ENCODE measurements at regions not wholly inside any gene's neighbourhood (a gene's known extent, or its start where the extent isn't known, plus 50 kb on each side); places are given as distances from the start of the nearest gene placed in this dataset.

DNA sequence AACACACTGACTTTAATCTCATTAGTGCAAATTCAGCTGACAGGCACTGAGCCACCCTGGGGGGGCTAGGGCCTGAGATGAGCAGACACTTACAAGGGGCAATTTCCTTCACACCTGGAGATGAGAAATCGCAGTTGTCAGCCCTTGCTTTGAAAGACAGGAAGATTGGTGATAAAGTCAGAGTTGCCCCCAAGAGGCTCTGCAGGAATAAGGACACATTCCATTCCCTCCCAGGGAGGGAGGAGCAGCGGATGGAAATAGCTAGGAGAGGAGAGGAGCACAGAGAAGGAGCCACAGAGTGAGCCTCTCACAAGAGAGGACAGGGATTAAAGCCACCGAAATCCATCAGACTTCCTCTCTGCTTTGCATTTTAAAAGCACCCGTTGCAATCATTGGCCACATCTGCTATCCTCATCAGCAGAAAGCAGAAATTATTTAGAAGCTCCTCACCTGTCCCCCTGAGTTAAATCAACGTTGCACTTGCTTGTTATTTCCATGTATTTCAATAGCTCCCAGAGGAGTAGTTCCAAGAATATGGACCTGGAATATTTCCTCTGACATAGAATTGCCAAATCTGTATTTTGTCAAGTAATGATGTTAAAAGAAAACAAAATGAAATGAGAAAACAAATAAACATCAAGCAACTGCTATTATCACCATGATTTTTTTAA, 213.7 kb downstream of the BARX2 start:
- Histone ChIP-seq H3K4me1 (no peaks in the 10 kb centered on the region), H3K9me3 (no peaks in the 10 kb centered on the region), H3K27ac (no peak overlapping the region), H3K4me2 (no peak overlapping the region), H3K4me3 (no peak overlapping the region)
- ATAC-seq (no peak), FAIRE-seq (no peak), DNase-seq (ENCODE audit: low read depth in 1 of 2, low spot score in 1 of 2) (no peak)
- ChIA-PET POLR2A (no interaction called here), CTCF (interaction anchor here (1.1 kb wide), 1 partner anchor 161 kb away, joined by 4 read pairs; no protein-coding TSS in a partner anchor)
- 26% methylated on average over 5 of the region's 5 CpGs for WGBS (ENCODE audit: missing lambda C conversion rate)
- TF ChIP-seq JUNB (IDR thresholded peaks at IDR 0.05) (no peak), HOXB13 (CRISPR knock-in tag; IDR thresholded peaks at IDR 0.05; ENCODE audit: low read depth) (no peak), CHD2 (IDR thresholded peaks at IDR 0.05; ENCODE audit: low read length, partially characterized antibody) (no peak), CBX8 (IDR thresholded peaks at IDR 0.05) (no peak), FOSL2 (IDR thresholded peaks at IDR 0.05) (no peak), FOSL2 (CRISPR knock-in tag; IDR thresholded peaks at IDR 0.05) (no peak), FOXS1 (CRISPR knock-in tag; IDR thresholded peaks at IDR 0.05) (no peak), POLR2AphosphoS2 (conservative IDR thresholded peaks at IDR 0.05; ENCODE audit: low read length) (no peak), CBX2 (IDR thresholded peaks at IDR 0.05; ENCODE audit: borderline replicate concordance, low read depth) (no peak)

DNA sequence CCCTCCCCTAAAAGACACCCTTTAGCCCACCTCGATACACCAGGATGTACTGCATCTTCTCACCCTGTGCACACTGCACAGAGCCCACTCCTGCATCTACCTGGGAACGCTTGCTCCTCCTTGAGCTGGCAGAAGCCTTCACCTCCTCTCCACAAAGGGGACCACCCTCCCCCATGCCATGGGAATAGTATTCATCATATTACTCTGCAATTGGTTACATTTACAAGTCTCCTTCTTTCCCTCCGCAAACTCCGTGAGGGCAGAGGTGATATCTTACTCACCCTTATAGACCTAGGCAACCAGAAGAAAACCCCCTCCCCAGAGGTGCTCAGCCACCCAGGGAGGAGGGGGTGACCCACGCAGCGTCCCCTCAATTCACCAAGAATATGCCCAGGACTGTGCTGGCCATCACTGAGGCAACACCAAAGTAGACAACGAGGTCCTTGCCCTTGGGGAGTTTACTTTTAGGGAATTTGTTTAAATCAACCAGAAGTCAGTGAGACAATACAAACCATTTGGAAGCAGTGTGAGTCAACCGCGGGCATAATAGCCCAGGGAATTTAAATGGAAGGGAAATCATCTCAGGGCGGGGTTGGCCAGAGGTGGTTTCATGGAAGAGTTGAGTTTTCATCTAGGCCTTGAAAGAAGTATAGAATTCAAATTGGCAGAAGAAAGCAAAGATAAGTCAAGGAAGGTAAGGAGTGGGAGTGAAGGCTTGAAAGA, 214.5 kb downstream of the BARX2 start:
- no peak overlapping the region for H3K27ac ChIP-seq
- ChIA-PET CTCF (interaction anchor here (1.1 kb wide), 1 partner anchor 160 kb away, joined by 4 read pairs; no protein-coding TSS in a partner anchor), POLR2A (no interaction called here)
- FAIRE-seq = no peak
- no peak overlapping the region for H3K4me3 ChIP-seq
- WGBS (ENCODE audit: missing lambda C conversion rate) = 25% methylated on average over 9 of the region's 10 CpGs
- H3K9me3 ChIP-seq = no peaks in the 10 kb centered on the region
- DNase-seq (ENCODE audit: low read depth in 1 of 2, low spot score in 1 of 2) = no peak
- no peak for ATAC-seq
- H3K4me1 ChIP-seq = no peaks in the 10 kb centered on the region
- TF ChIP-seq EP300 (IDR thresholded peaks at IDR 0.05) (no peak), POLR2A (IDR thresholded peaks at IDR 0.05; ENCODE audit: low read length) (no peak), EHF (CRISPR knock-in tag; IDR thresholded peaks at IDR 0.05) (no peak), ZFP36 (IDR thresholded peaks at IDR 0.05; ENCODE audit: borderline replicate concordance, partially characterized antibody) (no peak), CBX2 (IDR thresholded peaks at IDR 0.05; ENCODE audit: borderline replicate concordance, low read depth) (no peak), NFE2L2 (conservative IDR thresholded peaks at IDR 0.05; ENCODE audit: low read length) (no peak), MAZ (IDR thresholded peaks at IDR 0.05; ENCODE audit: borderline replicate concordance, low read depth, low read length) (no peak), RNF2 (IDR thresholded peaks at IDR 0.05; ENCODE audit: borderline replicate concordance, low read depth) (no peak), SMC3 (IDR thresholded peaks at IDR 0.05) (no peak), GATA3 (IDR thresholded peaks at IDR 0.05; ENCODE audit: borderline replicate concordance) (no peak), POLR2AphosphoS2 (conservative IDR thresholded peaks at IDR 0.05; ENCODE audit: low read length) (no peak), NR3C1 (IDR thresholded peaks at IDR 0.05) (no peak), KDM1A (IDR thresholded peaks at IDR 0.05; ENCODE audit: low read depth) (no peak), ESRRA (IDR thresholded peaks at IDR 0.05; ENCODE audit: borderline replicate concordance, low read length) (no peak), SREBF2 (IDR thresholded peaks at IDR 0.05) (no peak), CHD4 (IDR thresholded peaks at IDR 0.05; ENCODE audit: borderline replicate concordance) (no peak)
- TF ChIP-seq, protein P1, sequence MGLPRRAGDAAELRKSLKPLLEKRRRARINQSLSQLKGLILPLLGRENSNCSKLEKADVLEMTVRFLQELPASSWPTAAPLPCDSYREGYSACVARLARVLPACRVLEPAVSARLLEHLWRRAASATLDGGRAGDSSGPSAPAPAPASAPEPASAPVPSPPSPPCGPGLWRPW (IDR thresholded peaks at IDR 0.05) = no peak
- TF ChIP-seq, protein P2, sequence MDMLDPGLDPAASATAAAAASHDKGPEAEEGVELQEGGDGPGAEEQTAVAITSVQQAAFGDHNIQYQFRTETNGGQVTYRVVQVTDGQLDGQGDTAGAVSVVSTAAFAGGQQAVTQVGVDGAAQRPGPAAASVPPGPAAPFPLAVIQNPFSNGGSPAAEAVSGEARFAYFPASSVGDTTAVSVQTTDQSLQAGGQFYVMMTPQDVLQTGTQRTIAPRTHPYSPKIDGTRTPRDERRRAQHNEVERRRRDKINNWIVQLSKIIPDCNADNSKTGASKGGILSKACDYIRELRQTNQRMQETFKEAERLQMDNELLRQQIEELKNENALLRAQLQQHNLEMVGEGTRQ (IDR thresholded peaks at IDR 0.05) = no peak
- TF ChIP-seq, protein P3, sequence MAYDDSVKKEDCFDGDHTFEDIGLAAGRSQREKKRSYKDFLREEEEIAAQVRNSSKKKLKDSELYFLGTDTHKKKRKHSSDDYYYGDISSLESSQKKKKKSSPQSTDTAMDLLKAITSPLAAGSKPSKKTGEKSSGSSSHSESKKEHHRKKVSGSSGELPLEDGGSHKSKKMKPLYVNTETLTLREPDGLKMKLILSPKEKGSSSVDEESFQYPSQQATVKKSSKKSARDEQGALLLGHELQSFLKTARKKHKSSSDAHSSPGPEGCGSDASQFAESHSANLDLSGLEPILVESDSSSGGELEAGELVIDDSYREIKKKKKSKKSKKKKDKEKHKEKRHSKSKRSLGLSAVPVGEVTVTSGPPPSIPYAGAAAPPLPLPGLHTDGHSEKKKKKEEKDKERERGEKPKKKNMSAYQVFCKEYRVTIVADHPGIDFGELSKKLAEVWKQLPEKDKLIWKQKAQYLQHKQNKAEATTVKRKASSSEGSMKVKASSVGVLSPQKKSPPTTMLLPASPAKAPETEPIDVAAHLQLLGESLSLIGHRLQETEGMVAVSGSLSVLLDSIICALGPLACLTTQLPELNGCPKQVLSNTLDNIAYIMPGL (CRISPR knock-in tag; IDR thresholded peaks at IDR 0.05; ENCODE audit: borderline replicate concordance) = no peak
- H3K4me2 ChIP-seq = no peak overlapping the region

Data from A549 (cell line).